ENCODE measurements at regions not wholly inside any gene's neighbourhood (a gene's known extent, or its start where the extent isn't known, plus 50 kb on each side); places are given as distances from the start of the nearest gene placed in this dataset.

DNA sequence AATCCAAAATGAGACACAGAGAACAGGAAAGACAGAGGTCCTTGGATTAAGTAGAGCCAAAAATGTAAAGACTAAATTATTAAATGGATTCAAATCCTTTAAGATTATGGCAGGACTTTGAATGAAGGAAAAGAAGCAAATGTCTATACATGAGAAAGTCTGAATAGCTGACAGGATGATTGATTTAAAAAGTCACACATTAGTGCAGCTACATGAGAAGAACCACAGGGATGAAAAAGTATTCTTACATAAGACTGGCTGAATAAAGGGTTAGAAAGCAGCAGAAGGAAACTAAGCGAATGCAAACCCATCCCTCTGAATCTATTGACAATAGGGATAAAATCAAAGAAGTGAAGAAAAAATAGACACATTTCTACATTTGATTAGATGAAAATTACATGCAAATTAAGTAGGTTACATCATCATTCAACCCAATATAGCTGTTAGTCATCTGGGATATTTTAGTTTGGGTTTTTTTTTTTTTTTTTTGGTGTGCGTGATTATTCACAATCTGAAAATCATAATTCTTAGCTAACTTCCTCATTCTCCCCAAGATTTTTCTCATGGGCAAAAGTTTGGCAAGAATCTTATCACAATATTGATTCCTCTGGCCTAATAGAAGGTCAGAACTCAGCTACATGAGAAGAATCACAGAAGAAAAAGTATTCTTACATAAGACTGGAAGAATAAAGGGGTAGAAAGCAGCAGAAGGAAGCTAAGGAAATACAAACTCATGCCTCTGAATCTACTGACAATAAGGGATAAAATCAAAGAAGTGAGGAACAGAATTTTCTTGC is 845.4 kb downstream of the HACE1 start:
- ChIA-PET RAD21 (ENCODE audit: unreplicated experiment) (interaction anchor here (0.6 kb wide), 1 partner anchor 14 kb away, joined by 5 read pairs; no protein-coding TSS in a partner anchor), CTCF (interaction anchor here (0.6 to 1.4 kb wide), 4 partner anchors 10 to 512 kb away, joined by 3 to 4 read pairs (median 3); no protein-coding TSS in a partner anchor), POLR2A (interaction anchor here (0.7 kb wide), 1 partner anchor 8 kb away, joined by 3 read pairs; no protein-coding TSS in a partner anchor), SMC1A (ENCODE audit: uncharacterized antibody, unreplicated experiment) (interaction anchor here (1.2 kb wide), 1 partner anchor 16 kb away, joined by 3 read pairs; no protein-coding TSS in a partner anchor)
- FAIRE-seq (no peak), ATAC-seq (no peak), DNase-seq (ENCODE audit: low read depth, low spot score) (no peak)
- in situ Hi-C loops (cut with MboI): no loop called here
- 20% methylated on average over 2 of the region's 2 CpGs for WGBS (ENCODE audit: insufficient coverage, insufficient replicate concordance, low lambda C conversion rate, missing lambda C conversion rate)
- no peaks in the 10 kb centered on the region for H3K36me3 ChIP-seq (ENCODE audit: control insufficient read depth in 2 of 2, insufficient read depth in 2 of 2, low read length in 1 of 2)
- intact Hi-C loops (cut with micrococcal nuclease; ENCODE audit: unreplicated experiment): loop anchor here (10.0 kb wide), 1 partner anchor 510 kb away; no protein-coding TSS in a partner anchor
- H3K4me3 ChIP-seq: no peak overlapping the region
- BruUV-seq (replicated peaks): no TSS peak
- H3K4me1 ChIP-seq (ENCODE audit: control insufficient read depth, insufficient read depth, low read length): no peaks in the 10 kb centered on the region
- H3K27me3 ChIP-seq (replicated peaks in 1 of 2; ENCODE audit: control insufficient read depth in 2 of 2, insufficient read depth in 2 of 2, low read length in 1 of 2): no peaks in the 10 kb centered on the region
- H3K79me2 ChIP-seq (ENCODE audit: control insufficient read depth, insufficient read depth, low read length): no peaks in the 10 kb centered on the region
- no peak overlapping the region for H3K27ac ChIP-seq (ENCODE audit: control insufficient read depth, insufficient read depth)
- no peak overlapping the region for H3K9ac ChIP-seq (ENCODE audit: control insufficient read depth, insufficient read depth, low read length)
- H3K4me2 ChIP-seq (ENCODE audit: control insufficient read depth, insufficient read depth): no peak overlapping the region
- H3K9me3 ChIP-seq (replicated peaks; ENCODE audit: control insufficient read depth, insufficient read depth, low read length): no peaks in the 10 kb centered on the region
- TF ChIP-seq ZSCAN29 (IDR thresholded peaks at IDR 0.05) (no peak), ESRRA (IDR thresholded peaks at IDR 0.05; ENCODE audit: low read length) (no peak), SREBF1 (IDR thresholded peaks at IDR 0.05; ENCODE audit: low read length) (no peak), ATF7 (IDR thresholded peaks at IDR 0.05; ENCODE audit: low read depth) (peak; percentile 82), ZBED1 (IDR thresholded peaks at IDR 0.05; ENCODE audit: borderline replicate concordance) (no peak), ZNF384 (IDR thresholded peaks at IDR 0.05; ENCODE audit: borderline replicate concordance, low read depth, low read length) (peak; percentile 26; the same call in 1 of the 2 replicates), PAX8 (IDR thresholded peaks at IDR 0.05) (no peak), SP1 (IDR thresholded peaks at IDR 0.05; ENCODE audit: low read depth, low read length) (no peak), PML (IDR thresholded peaks at IDR 0.05; ENCODE audit: low read length) (no peak), NFYB (IDR thresholded peaks at IDR 0.05; ENCODE audit: insufficient read depth, low read depth, low read length) (no peak)
- TF ChIP-seq, protein P1, sequence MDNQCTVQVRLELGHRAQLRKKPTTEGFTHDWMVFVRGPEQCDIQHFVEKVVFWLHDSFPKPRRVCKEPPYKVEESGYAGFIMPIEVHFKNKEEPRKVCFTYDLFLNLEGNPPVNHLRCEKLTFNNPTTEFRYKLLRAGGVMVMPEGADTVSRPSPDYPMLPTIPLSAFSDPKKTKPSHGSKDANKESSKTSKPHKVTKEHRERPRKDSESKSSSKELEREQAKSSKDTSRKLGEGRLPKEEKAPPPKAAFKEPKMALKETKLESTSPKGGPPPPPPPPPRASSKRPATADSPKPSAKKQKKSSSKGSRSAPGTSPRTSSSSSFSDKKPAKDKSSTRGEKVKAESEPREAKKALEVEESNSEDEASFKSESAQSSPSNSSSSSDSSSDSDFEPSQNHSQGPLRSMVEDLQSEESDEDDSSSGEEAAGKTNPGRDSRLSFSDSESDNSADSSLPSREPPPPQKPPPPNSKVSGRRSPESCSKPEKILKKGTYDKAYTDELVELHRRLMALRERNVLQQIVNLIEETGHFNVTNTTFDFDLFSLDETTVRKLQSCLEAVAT (IDR thresholded peaks at IDR 0.05): no peak
- TF ChIP-seq, protein P2, sequence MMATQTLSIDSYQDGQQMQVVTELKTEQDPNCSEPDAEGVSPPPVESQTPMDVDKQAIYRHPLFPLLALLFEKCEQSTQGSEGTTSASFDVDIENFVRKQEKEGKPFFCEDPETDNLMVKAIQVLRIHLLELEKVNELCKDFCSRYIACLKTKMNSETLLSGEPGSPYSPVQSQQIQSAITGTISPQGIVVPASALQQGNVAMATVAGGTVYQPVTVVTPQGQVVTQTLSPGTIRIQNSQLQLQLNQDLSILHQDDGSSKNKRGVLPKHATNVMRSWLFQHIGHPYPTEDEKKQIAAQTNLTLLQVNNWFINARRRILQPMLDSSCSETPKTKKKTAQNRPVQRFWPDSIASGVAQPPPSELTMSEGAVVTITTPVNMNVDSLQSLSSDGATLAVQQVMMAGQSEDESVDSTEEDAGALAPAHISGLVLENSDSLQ (IDR thresholded peaks at IDR 0.05): peak; percentile 73
- no peaks in the 10 kb centered on the region for H4K20me1 ChIP-seq (ENCODE audit: control insufficient read depth, insufficient read depth)
- H2AFZ ChIP-seq (ENCODE audit: control insufficient read depth, low read depth, low read length): no peak overlapping the region
